IPS-15b (cell line): ENCODE measurements at regions not wholly inside any gene's neighbourhood (a gene's known extent, or its start where the extent isn't known, plus 50 kb on each side); places are given as distances from the start of the nearest gene placed in this dataset.

Experiments used
- H3K27me3 ChIP-seq: one replicate; pipeline ENCODE4 v1.6.1; 2013; ENCODE audit warnings: low read length; ENCODE audit not compliant: control insufficient read depth, insufficient read depth
- H3K36me3 ChIP-seq: one replicate; pipeline ENCODE4 v1.6.1; 2013; ENCODE audit warnings: low read length; ENCODE audit not compliant: control insufficient read depth, insufficient read depth
- H3K4me1 ChIP-seq: one replicate; pipeline ENCODE4 v1.6.1; 2013; ENCODE audit warnings: mild to moderate bottlenecking, low read length; ENCODE audit not compliant: control insufficient read depth, insufficient read depth
- H3K4me3 ChIP-seq: one replicate; pipeline ENCODE4 v1.5.1; 2013; ENCODE audit warnings: low read depth, low read length
- H3K9ac ChIP-seq: one replicate; pipeline ENCODE4 v1.6.1; 2013; ENCODE audit warnings: low read depth, mild to moderate bottlenecking, low read length
- H3K9me3 ChIP-seq: one replicate; pipeline ENCODE4 v1.6.1; 2013; ENCODE audit warnings: mild to moderate bottlenecking, low read length; ENCODE audit not compliant: control insufficient read depth, insufficient read depth

DNA sequence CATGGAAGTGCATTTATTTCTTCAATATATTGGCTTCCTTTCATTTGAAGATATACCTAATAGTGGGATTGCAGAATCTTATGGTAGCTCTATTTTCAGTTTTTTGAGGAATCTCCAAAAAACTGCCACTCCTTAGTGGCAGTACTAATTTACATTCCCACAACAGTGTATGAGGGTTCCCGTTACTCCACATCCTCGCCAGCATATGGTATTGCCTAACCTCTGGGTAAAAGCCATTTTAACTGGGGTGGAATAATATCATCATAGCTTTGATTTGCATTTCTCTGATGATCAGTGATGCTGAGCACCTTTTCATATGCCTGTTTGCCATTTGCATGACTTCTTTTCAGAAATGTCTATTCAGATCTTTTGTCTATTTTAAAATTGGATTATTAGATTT, 471.9 kb upstream of the UBE2E3 start:
- H3K27me3 ChIP-seq: no peaks in the 10 kb centered on the region
- no peak overlapping the region for H3K4me3 ChIP-seq
- H3K9ac ChIP-seq: no peak overlapping the region
- H3K36me3 ChIP-seq: no peaks in the 10 kb centered on the region
- no peaks in the 10 kb centered on the region for H3K4me1 ChIP-seq
- H3K9me3 ChIP-seq: no peaks in the 10 kb centered on the region

DNA sequence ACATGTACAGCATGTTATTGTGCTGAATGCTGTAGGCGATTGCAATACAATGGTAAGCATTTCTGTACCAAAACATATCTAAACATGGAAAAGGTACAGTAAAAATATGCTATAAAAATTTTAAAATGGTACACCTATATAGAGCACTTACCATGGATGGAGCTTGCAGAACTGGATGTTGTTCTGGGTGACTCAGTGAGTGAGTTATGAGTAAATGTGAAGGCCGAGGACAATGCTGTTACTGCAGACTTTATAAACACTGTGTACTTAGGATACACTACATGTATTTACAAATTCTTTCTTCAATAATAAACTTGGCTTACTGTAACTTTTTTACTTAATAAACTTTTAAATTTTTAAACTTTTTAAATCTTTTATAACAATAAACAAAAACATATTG, 473.4 kb upstream of the UBE2E3 start:
- H3K27me3 ChIP-seq: no peaks in the 10 kb centered on the region
- no peaks in the 10 kb centered on the region for H3K4me1 ChIP-seq
- H3K36me3 ChIP-seq: no peaks in the 10 kb centered on the region
- no peaks in the 10 kb centered on the region for H3K9me3 ChIP-seq
- H3K9ac ChIP-seq: no peak overlapping the region
- no peak overlapping the region for H3K4me3 ChIP-seq

DNA sequence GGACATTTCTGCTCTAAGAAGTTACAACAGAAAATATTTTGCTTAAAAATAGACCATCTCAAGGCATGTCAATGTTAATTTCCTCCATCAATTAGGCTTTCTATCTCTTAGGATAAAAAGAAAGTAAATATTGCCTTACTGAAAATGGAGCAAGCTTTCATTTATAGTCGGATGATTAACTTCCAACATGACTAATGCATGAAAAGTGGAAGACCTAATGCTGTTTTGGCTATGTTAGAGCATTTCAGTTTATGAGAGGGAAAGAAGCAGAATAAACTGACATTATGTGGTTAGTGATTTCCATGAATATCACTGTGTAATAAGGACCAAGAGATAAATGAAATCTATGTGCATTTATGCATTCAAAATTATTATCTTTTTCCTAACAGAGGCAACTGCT, 475.2 kb upstream of the UBE2E3 start:
- no peaks in the 10 kb centered on the region for H3K4me1 ChIP-seq
- H3K27me3 ChIP-seq: no peaks in the 10 kb centered on the region
- H3K9me3 ChIP-seq: no peaks in the 10 kb centered on the region
- no peaks in the 10 kb centered on the region for H3K36me3 ChIP-seq
- H3K9ac ChIP-seq: no peak overlapping the region
- no peak overlapping the region for H3K4me3 ChIP-seq

DNA sequence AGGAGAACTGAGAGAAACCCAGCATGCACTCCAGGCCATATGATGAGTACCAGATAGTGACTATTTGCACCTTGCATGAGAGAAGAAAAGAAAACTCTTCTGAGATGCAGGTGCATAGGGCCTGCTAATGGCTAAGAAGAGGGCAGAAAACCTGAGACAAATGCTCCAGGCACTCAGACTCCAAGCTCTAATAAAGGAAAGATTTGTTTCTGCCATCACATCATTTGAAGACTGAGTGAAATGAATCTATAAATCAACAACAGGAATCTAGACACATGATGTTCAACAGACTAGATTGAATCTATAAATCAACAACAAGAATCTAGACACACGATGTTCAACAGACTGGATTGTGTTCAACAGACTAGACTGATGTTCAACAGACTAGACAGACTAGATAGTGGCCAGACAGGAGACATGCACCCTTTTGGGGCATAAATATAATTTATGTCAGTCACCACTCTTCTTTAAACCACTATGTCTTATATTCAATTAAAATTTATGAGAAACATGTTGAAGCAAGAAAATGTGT, 482.7 kb upstream of the UBE2E3 start:
- H3K4me1 ChIP-seq: no peaks in the 10 kb centered on the region
- H3K9ac ChIP-seq: no peak overlapping the region
- no peaks in the 10 kb centered on the region for H3K27me3 ChIP-seq
- H3K36me3 ChIP-seq: no peaks in the 10 kb centered on the region
- H3K4me3 ChIP-seq: no peak overlapping the region
- H3K9me3 ChIP-seq: no peaks in the 10 kb centered on the region

DNA sequence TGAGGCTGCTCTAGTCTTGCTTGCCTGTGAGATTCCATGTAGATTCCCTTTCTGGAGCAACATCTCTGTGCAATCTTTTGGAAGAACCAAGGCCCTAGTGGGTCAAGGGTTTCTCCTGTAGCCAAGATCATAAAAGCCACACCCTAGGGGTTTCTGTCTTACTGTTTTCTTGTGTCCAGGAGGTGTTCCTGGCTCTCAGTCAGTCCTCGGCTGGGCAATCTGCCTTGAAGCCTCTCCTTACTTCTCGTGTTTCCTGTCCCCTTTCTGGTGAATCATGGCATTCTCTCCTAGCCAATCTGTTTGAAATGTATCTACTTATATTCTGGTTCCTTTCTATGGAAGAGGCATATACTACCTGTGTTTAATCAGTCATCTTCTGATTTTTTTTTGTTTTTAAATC, 484.8 kb upstream of the UBE2E3 start:
- Histone ChIP-seq H3K4me1 (no peaks in the 10 kb centered on the region), H3K36me3 (no peaks in the 10 kb centered on the region), H3K9me3 (no peaks in the 10 kb centered on the region), H3K9ac (no peak overlapping the region), H3K27me3 (no peaks in the 10 kb centered on the region), H3K4me3 (no peak overlapping the region)

DNA sequence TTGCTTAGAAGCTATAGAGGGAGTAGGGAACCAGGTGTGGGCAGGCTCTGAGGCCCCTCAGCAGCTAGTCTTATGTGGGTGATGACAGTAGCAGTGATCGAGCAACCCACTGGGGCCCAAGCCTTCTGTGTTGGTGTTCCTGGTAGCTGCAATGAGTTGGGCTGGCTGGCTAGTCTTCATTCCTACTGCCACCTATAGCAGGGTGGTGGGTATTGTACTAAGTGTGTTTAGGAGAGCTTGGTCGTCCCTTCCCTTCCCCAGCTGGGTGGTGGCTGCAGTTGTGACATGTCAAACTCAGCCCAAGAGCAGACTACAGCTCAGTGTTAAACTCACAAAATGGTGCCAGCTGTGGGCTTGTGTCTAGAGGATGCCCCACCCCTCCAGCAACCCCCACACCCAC, 486.1 kb upstream of the UBE2E3 start:
- H3K36me3 ChIP-seq: no peaks in the 10 kb centered on the region
- H3K4me3 ChIP-seq: no peak overlapping the region
- H3K9me3 ChIP-seq: no peaks in the 10 kb centered on the region
- no peaks in the 10 kb centered on the region for H3K27me3 ChIP-seq
- no peak overlapping the region for H3K9ac ChIP-seq
- H3K4me1 ChIP-seq: no peaks in the 10 kb centered on the region

DNA sequence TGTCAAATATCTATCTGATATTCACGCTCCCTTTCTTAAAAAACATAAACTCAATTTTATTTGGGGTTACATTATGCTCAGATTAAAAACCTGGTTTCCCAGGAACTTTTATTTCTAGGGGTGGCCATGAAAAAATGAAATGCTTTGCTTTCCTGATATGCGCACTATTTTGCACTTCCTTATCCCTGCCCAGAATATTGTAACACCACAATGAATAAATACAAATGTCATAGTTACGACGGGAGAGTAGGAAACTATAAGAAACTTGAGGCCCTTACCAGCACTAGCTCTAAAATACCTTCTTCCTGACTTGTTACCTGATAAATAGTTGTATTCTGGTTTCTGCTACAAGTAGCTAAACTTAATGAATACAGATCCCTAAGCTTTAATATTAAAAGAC, 475.6 kb upstream of the CWC22 start:
- Histone ChIP-seq H3K27me3 (no peaks in the 10 kb centered on the region), H3K4me1 (no peaks in the 10 kb centered on the region), H3K9me3 (no peaks in the 10 kb centered on the region), H3K36me3 (no peaks in the 10 kb centered on the region), H3K9ac (no peak overlapping the region), H3K4me3 (no peak overlapping the region)

DNA sequence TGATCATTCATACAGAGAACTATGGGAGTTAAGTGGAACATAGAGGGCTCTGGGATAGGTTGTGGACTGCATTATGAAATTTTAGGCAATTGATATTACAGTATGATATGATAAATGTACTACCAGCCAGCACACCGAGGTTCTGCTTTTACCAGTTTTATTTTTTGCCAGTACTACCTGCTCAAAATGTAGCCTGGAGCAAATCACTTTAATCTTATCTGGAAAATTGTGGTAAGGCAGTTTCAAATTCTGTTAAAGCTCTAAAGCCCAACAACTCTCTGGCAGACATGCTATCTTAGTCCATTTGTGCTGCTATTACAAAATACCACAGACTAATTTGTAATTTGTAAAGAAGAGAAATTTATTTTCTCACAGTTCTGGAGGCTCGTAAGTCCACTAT, 474.9 kb upstream of the CWC22 start:
- Histone ChIP-seq H3K4me1 (no peaks in the 10 kb centered on the region), H3K9ac (no peak overlapping the region), H3K36me3 (no peaks in the 10 kb centered on the region), H3K9me3 (no peaks in the 10 kb centered on the region), H3K4me3 (no peak overlapping the region), H3K27me3 (no peaks in the 10 kb centered on the region)

DNA sequence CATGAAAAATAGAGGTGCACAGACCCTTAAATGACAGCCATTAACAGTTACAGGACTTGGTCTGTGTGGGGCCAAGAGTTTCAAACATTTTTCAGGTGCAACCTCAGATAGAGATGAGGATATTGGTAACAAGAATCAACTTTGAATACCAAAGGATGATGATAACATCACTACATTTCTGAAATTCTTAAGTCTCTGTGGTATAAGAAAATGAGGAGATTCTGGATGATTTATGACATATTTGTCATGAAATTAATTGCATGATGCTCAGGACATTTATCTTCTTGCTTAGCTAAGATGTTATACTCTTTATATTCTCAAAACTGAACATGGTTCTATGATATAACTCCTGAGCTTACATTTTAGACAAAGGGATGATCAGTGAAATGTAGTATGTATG, 471.8 kb upstream of the CWC22 start:
- H3K9me3 ChIP-seq: no peaks in the 10 kb centered on the region
- H3K36me3 ChIP-seq: no peaks in the 10 kb centered on the region
- H3K4me1 ChIP-seq: no peaks in the 10 kb centered on the region
- no peak overlapping the region for H3K4me3 ChIP-seq
- H3K9ac ChIP-seq: no peak overlapping the region
- no peaks in the 10 kb centered on the region for H3K27me3 ChIP-seq

DNA sequence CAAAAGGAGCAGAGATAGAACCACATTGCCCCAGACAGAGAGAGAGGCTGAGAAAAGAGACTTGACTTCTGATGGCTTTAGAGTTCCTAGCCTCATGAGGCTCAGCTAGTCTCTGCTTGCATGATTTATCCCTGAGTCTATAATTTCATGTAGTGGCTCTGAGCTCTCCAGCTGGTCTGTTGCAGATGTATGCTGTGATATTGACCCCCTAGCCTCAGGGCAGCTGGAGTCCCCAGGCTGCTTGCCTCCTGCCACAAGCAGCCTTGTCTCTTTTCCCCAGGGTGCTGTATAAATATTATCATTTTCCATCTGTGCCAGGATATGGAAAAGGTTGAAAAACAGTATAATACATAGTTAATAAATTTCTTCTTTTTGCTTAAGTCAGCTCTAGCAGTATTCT, 467.6 kb upstream of the CWC22 start:
- Histone ChIP-seq H3K4me1 (no peaks in the 10 kb centered on the region), H3K9ac (no peak overlapping the region)

DNA sequence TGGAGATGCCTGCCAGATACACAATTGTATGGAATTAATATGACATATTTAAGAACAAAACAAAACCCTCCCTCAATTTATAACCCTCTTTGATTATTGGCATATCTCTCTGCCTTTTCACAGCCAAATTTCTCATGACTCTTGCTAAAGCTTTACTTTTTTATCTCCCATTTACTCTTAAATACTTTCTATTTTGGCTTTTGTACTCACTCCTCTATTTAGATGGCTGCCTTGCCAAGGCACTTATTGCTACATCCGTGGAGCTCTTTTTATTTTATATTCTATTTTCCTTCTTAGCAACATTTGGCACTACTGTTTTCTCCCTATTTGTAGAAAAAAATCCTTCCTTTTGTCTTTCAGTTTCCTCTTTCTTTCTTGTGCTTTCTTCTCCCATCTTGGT, 466.4 kb upstream of the CWC22 start:
- Histone ChIP-seq H3K27me3 (no peaks in the 10 kb centered on the region), H3K4me3 (no peak overlapping the region), H3K4me1 (no peaks in the 10 kb centered on the region), H3K36me3 (no peaks in the 10 kb centered on the region), H3K9ac (no peak overlapping the region), H3K9me3 (no peaks in the 10 kb centered on the region)

More for the DNA sequence above, 467.6 kb upstream of the CWC22 start:
- Histone ChIP-seq H3K9me3 (no peaks in the 10 kb centered on the region), H3K27me3 (no peaks in the 10 kb centered on the region), H3K4me3 (no peak overlapping the region), H3K36me3 (no peaks in the 10 kb centered on the region)

DNA sequence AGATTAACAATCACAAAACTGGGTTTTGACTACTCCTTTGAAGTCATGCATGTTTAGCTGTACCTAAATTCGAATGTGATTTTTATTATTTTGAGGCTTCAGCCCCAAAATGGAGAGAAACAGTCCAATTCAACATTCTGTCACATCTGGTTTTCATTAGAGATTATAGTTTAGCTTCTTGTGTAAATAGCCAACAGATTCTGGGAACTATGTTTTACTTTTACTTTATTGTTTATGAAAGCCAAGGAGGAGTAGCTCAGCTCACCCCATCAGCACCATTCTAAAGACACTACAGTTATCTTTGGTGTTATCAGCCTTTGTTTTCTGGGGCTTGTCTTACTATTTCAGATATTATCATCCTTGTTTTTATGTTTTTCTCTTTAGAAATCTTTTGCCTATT, 465.0 kb upstream of the CWC22 start:
- Histone ChIP-seq H3K4me3 (no peak overlapping the region), H3K36me3 (no peaks in the 10 kb centered on the region), H3K27me3 (no peaks in the 10 kb centered on the region), H3K9ac (no peak overlapping the region), H3K4me1 (no peaks in the 10 kb centered on the region), H3K9me3 (no peaks in the 10 kb centered on the region)

DNA sequence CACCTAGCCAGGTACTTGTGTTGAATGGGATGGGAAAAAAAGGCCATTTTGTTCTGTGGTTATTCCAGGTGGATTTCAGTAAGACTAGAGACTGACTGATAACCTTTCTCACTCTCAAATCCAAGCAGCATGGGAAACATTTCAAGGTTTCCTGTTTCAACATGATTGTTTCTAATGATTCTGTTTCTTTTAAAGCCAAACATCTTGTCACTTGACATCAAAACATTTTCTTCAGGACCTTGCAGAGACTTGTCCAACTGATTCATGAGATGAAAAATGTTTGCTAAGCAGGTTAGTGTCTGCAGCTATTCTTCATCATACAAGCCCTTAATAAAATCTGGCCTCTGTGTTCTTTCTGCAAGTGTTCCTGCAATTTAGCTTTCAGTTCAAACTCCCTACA, 456.5 kb upstream of the CWC22 start:
- H3K9ac ChIP-seq: no peak overlapping the region
- no peaks in the 10 kb centered on the region for H3K4me1 ChIP-seq
- no peaks in the 10 kb centered on the region for H3K36me3 ChIP-seq
- no peaks in the 10 kb centered on the region for H3K9me3 ChIP-seq
- no peaks in the 10 kb centered on the region for H3K27me3 ChIP-seq
- no peak overlapping the region for H3K4me3 ChIP-seq
